HG02885 (cell line): ENCODE measurements at regions not wholly inside any gene's neighbourhood (a gene's known extent, or its start where the extent isn't known, plus 50 kb on each side); places are given as distances from the start of the nearest gene placed in this dataset.
A peak's percentile ranks its signal among the peaks of the same experiment; 100 is the strongest.
"Not testable (repeated sequence)": the region's sequence is repeated elsewhere in the genome, so short reads cannot be mapped to it uniquely, and the experiment has no call there.

ENCODE experiments used
- ATAC-seq: cut with Tn5 transposase; IDR thresholded peaks from one replicate; pipeline ENCODE4 v1.9.1; 2021; ENCODE audit warnings: mild to moderate bottlenecking; ENCODE audit not compliant: unreplicated experiment, poor library complexity

- peak; percentile 60 for ATAC-seq
These were observed 1656.5 kb downstream of the EFNA5 start for GRCh38 chr5:106014262-106014661.

- no peak for ATAC-seq
These were observed 1664.5 kb downstream of the EFNA5 start for GRCh38 chr5:106006242-106006641.

- not testable (repeated sequence) for ATAC-seq
These were observed 1671.7 kb downstream of the EFNA5 start for GRCh38 chr5:105998991-105999390.

GRCh38 chr5:105993027-105993426, 1677.7 kb downstream of the EFNA5 start:
- ATAC-seq, result no peak

- ATAC-seq, result no peak
These were observed 1688.2 kb downstream of the EFNA5 start for GRCh38 chr5:105982526-105982925.

GRCh38 chr5:105978011-105978410, 1692.7 kb downstream of the EFNA5 start:
- no peak for ATAC-seq

- no peak for ATAC-seq
These were observed 1693.6 kb downstream of the EFNA5 start for GRCh38 chr5:105977163-105977562.

- no peak for ATAC-seq
These were observed 1699.8 kb downstream of the EFNA5 start for GRCh38 chr5:105970919-105971318.

GRCh38 chr5:105968981-105969380, 1701.8 kb downstream of the EFNA5 start:
- ATAC-seq, result no peak

GRCh38 chr5:105963696-105964255, 1707.0 kb downstream of the EFNA5 start:
- no peak for ATAC-seq

- ATAC-seq, result no peak
These were observed 1709.2 kb downstream of the EFNA5 start for GRCh38 chr5:105961572-105961971.

GRCh38 chr5:105956456-105957196, 1714.1 kb downstream of the EFNA5 start:
- ATAC-seq, result no peak

GRCh38 chr5:105954341-105954740, 1716.4 kb downstream of the EFNA5 start:
- no peak for ATAC-seq

GRCh38 chr5:105953616-105954015, 1717.1 kb downstream of the EFNA5 start:
- no peak for ATAC-seq

GRCh38 chr5:105952875-105953274, 1717.9 kb downstream of the EFNA5 start:
- no peak for ATAC-seq

- ATAC-seq, result no peak
These were observed 1723.3 kb downstream of the EFNA5 start for GRCh38 chr5:105947461-105947860.

GRCh38 chr5:105945203-105945972, 1725.3 kb downstream of the EFNA5 start:
- no peak for ATAC-seq

- ATAC-seq, result no peak
These were observed 1730.6 kb downstream of the EFNA5 start for GRCh38 chr5:105940181-105940580.

- no peak for ATAC-seq
These were observed 1736.6 kb downstream of the EFNA5 start for GRCh38 chr5:105934171-105934570.

GRCh38 chr5:105931881-105932421, 1738.8 kb downstream of the EFNA5 start:
- no peak for ATAC-seq

GRCh38 chr5:105929858-105930257, 1740.9 kb downstream of the EFNA5 start:
- ATAC-seq, result no peak
